Spleen (tissue), 11 donors: ENCODE measurements at regions not wholly inside any gene's neighbourhood (a gene's known extent, or its start where the extent isn't known, plus 50 kb on each side); places are given as distances from the start of the nearest gene placed in this dataset.
A peak's percentile ranks its signal among the peaks of the same experiment; 100 is the strongest.
"Not testable (repeated sequence)": the region's sequence is repeated elsewhere in the genome, so short reads cannot be mapped to it uniquely, and the experiment has no call there.

Source experiments
- DNase-seq: peaks from one replicate; pipeline ENCODE4 v3.0.0-alpha.2; 2020
- H3K27ac ChIP-seq, 8 donors: fragments of 200-600 bp; sonication (generic) in 7 of 8; 1 replicate in 4 of 8; 2 replicates in 4 of 8; pipeline versions ENCODE4 v1.5.0 to v1.8.0; 2016 to 2021; ENCODE audit warnings: inconsistent platforms in 4 of 8, mild to moderate bottlenecking in 4 of 8, moderate library complexity in 1 of 8
- H3K27me3 ChIP-seq, 7 donors: fragments of 200-600 bp; sonication (generic) in 6 of 7; replicated peaks in 1 of 7; 1 replicate in 4 of 7; 2 replicates in 3 of 7; pipeline versions ENCODE4 v1.5.0 to v1.8.0; 2016 to 2021; ENCODE audit warnings: inconsistent platforms in 3 of 7, mild to moderate bottlenecking in 1 of 7
- H3K36me3 ChIP-seq, 6 donors: fragments of 200-600 bp; sonication (generic) in 5 of 6; 1 replicate in 4 of 6; 2 replicates in 2 of 6; pipeline versions ENCODE4 v1.5.0 to v1.8.0; 2016 to 2021; ENCODE audit warnings: inconsistent platforms in 2 of 6
- H3K4me1 ChIP-seq, 6 donors: fragments of 200-600 bp; sonication (generic) in 5 of 6; 1 replicate in 3 of 6; 2 replicates in 3 of 6; pipeline versions ENCODE4 v1.5.0 to v1.8.0; 2016 to 2021; ENCODE audit warnings: inconsistent platforms in 3 of 6
- H3K4me3 ChIP-seq, 8 donors: fragments of 200-600 bp; sonication (generic) in 7 of 8; 1 replicate in 4 of 8; 2 replicates in 4 of 8; pipeline versions ENCODE4 v1.5.0 to v1.8.0; 2016 to 2021; ENCODE audit warnings: inconsistent platforms in 4 of 8, mild to moderate bottlenecking in 4 of 8, moderate library complexity in 2 of 8
- H3K9me3 ChIP-seq, 8 donors: fragments of 200-600 bp; sonication (generic) in 7 of 8; 1 replicate in 4 of 8; 2 replicates in 4 of 8; pipeline versions ENCODE4 v1.5.0 to v1.8.0; 2016 to 2021; ENCODE audit warnings: inconsistent platforms in 4 of 8
- CTCF ChIP-seq, 11 experiments: fragments of 200-600 bp in 7 of 11; fragments of 450-650 bp in 4 of 11; sonication (generic) in 4 of 11; IDR thresholded peaks in 8 of 11; conservative IDR thresholded peaks in 3 of 11; 1 replicate in 7 of 11; 2 replicates in 4 of 11; pipeline versions ENCODE4 v1.4.0 to v1.8.0; 2016 to 2021; ENCODE audit warnings: antibody characterized with exemption in 11 of 11, inconsistent platforms in 4 of 11, mild to moderate bottlenecking in 1 of 11
- POLR2A ChIP-seq, 3 donors: fragments of 450-650 bp; IDR thresholded peaks; one replicate each; pipeline ENCODE4 v1.5.1; 2017; ENCODE audit warnings: antibody characterized with exemption in 3 of 3, mild to moderate bottlenecking in 1 of 3
- POLR2AphosphoS5 ChIP-seq, 3 donors: sonication (generic); formaldehyde crosslinking; IDR thresholded peaks; one replicate each; pipeline ENCODE4 v1.5.1; 2017; ENCODE audit warnings: antibody characterized with exemption in 3 of 3
- WGBS, 5 donors: extraction: QIAGEN DNeasy Blood & Tissue Kit in 3 of 5; methylation state at CpG; one replicate each; pipeline versions ENCODE4 v1.1.5 to v1.1.7; 2013 to 2018; 5-methylcytosine and 5-hydroxymethylcytosine counted together
- intact Hi-C: fragments of 100-400 bp; cut with DNase I; formaldehyde crosslinking; loops from one replicate; pipeline ENCODE4 v1.15.0; 2023; ENCODE audit warnings: low total_unique reads
- donor health status: healthy with polysubstance abuse.
- donor health status: DM: no; HTN: no; CAD: no; lungs with moderate emphysema.
- donor health status: DM: no; HTN: no; CAD: no.
- donor health status: Bipolar disorder and iron deficiency.
- donor health status: healthy.
- donor health status: DM: no; HTN: no; CAD: no.
- donor health status: DM: yes; HTN: yes; CAD: no.

- intact Hi-C loops = no loop called here
- Histone ChIP-seq H3K27ac (no peak overlapping the region), H3K4me1 (no peaks in the 10 kb centered on the region), H3K4me3 (no peak overlapping the region), H3K36me3 (no peaks in the 10 kb centered on the region), H3K9me3 (peaks cover 0 to 8% (median 0%) of the 10 kb centered on the region in 8 donors), H3K27me3 (peaks cover 0 to 41% (median under 1%) of the 10 kb centered on the region in 7 donors)
- 63 to 78% (median 76%) methylated on average over 9 of the region's 9 CpGs for WGBS, 5 donors
- DNase-seq = no peak
- TF ChIP-seq POLR2A (IDR thresholded peaks at IDR 0.05) = no peak
- no peak for TF ChIP-seq POLR2AphosphoS5 (IDR thresholded peaks at IDR 0.05)
- TF ChIP-seq CTCF (IDR thresholded peaks at IDR 0.05 in 8 of 11, conservative IDR thresholded peaks at IDR 0.05 in 3 of 11) = no peak
Observed at GRCh38 chr1:4133939-4134321, 233.9 kb upstream of the C1orf174 start.

- H3K4me1 ChIP-seq, H3K36me3 ChIP-seq, H3K9me3 ChIP-seq, DNase-seq, intact Hi-C loops, H3K4me3 ChIP-seq, H3K27ac ChIP-seq: not testable (repeated sequence)
- peaks cover 0 to 52% (median 13%) of the 10 kb centered on the region in 7 donors for H3K27me3 ChIP-seq
Observed at GRCh38 chr1:4135853-4136252, 235.8 kb upstream of the C1orf174 start.

GRCh38 chr1:4137621-4138415 lies 237.7 kb upstream of the C1orf174 start:
- Histone ChIP-seq H3K4me3 (no peak overlapping the region), H3K9me3 (peaks cover 0 to 8% (median 0%) of the 10 kb centered on the region in 8 donors), H3K36me3 (no peaks in the 10 kb centered on the region), H3K4me1 (no peaks in the 10 kb centered on the region), H3K27ac (no peak overlapping the region), H3K27me3 (peaks cover 0 to 63% (median 14%) of the 10 kb centered on the region in 7 donors)
- DNase-seq = peak; percentile 18
- TF ChIP-seq CTCF (IDR thresholded peaks at IDR 0.05 in 8 of 11, conservative IDR thresholded peaks at IDR 0.05 in 3 of 11) (no peak), POLR2AphosphoS5 (IDR thresholded peaks at IDR 0.05) (no peak), POLR2A (IDR thresholded peaks at IDR 0.05) (no peak)
- 50 to 54% (median 54%) methylated on average over 14 of the region's 14 CpGs for WGBS, 5 donors
- intact Hi-C loops = no loop called here

GRCh38 chr1:4139646-4140045 lies 239.6 kb upstream of the C1orf174 start:
- Histone ChIP-seq H3K27me3 (peaks cover 0 to 48% (median 14%) of the 10 kb centered on the region in 7 donors), H3K9me3 (peaks cover 0 to 8% (median 0%) of the 10 kb centered on the region in 8 donors), H3K36me3 (no peaks in the 10 kb centered on the region), H3K4me3 (no peak overlapping the region), H3K4me1 (no peaks in the 10 kb centered on the region), H3K27ac (no peak overlapping the region)
- 86 to 92% (median 90%) methylated on average over 8 of the region's 8 CpGs for WGBS, 5 donors
- peak; percentile 11 for DNase-seq
- intact Hi-C loops = no loop called here
- no peak for TF ChIP-seq CTCF (IDR thresholded peaks at IDR 0.05 in 8 of 11, conservative IDR thresholded peaks at IDR 0.05 in 3 of 11)
- no peak for TF ChIP-seq POLR2A (IDR thresholded peaks at IDR 0.05)
- no peak for TF ChIP-seq POLR2AphosphoS5 (IDR thresholded peaks at IDR 0.05)
